ENCODE measurements at regions not wholly inside any gene's neighbourhood (a gene's known extent, or its start where the extent isn't known, plus 50 kb on each side); places are given as distances from the start of the nearest gene placed in this dataset.

DNA sequence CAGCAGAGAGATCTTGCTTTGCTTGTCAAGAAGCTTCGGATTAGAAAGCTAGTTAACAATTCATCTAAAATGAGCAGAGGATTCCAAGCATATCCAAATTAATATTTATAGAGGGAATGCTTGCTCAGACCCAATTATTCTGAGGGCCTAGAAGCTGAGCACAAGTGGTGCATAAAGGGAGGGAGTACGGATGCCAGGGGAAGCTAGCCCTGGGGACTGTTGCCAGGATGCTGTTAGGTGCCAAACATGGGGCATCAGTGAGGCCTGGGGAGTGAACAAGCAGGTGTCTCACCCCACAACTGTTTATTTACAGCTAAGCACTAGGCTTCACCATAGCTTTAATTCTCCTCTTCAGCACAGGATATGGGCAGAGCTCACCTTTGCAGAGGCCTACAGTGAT, 684.1 kb upstream of the C16orf82 start:
- TF ChIP-seq POLR2AphosphoS5 (IDR thresholded peaks at IDR 0.05; ENCODE audit: insufficient read depth in 1 of 2, low read depth in 1 of 2) (no peak), POLR2A (IDR thresholded peaks at IDR 0.05) (no peak)
- TF ChIP-seq, protein P1, sequence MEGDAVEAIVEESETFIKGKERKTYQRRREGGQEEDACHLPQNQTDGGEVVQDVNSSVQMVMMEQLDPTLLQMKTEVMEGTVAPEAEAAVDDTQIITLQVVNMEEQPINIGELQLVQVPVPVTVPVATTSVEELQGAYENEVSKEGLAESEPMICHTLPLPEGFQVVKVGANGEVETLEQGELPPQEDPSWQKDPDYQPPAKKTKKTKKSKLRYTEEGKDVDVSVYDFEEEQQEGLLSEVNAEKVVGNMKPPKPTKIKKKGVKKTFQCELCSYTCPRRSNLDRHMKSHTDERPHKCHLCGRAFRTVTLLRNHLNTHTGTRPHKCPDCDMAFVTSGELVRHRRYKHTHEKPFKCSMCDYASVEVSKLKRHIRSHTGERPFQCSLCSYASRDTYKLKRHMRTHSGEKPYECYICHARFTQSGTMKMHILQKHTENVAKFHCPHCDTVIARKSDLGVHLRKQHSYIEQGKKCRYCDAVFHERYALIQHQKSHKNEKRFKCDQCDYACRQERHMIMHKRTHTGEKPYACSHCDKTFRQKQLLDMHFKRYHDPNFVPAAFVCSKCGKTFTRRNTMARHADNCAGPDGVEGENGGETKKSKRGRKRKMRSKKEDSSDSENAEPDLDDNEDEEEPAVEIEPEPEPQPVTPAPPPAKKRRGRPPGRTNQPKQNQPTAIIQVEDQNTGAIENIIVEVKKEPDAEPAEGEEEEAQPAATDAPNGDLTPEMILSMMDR (IDR thresholded peaks at IDR 0.05): no peak

Data from vagina (tissue), 2 donors.